Tibial artery (tissue), 4 donors: ENCODE measurements at regions not wholly inside any gene's neighbourhood (a gene's known extent, or its start where the extent isn't known, plus 50 kb on each side); places are given as distances from the start of the nearest gene placed in this dataset.

Source experiments
- DNase-seq, 2 donors: peaks; one replicate each; pipeline ENCODE4 v3.0.0-alpha.2; 2019
- H3K27ac ChIP-seq, 2 donors: fragments of 200-600 bp; sonication (generic) in 1 of 2; 1 replicate in 1 of 2; 2 replicates in 1 of 2; pipeline ENCODE4 v1.5.1; 2018 to 2019; ENCODE audit warnings: mild to moderate bottlenecking in 1 of 2
- H3K27me3 ChIP-seq, 2 donors: fragments of 200-600 bp; sonication (generic) in 1 of 2; one replicate each; pipeline versions ENCODE4 v1.5.1 to v1.6.0; 2016 to 2019
- H3K36me3 ChIP-seq, 3 donors: fragments of 200-600 bp; sonication (generic) in 2 of 3; one replicate each; pipeline ENCODE4 v1.5.1; 2016 to 2019; ENCODE audit warnings: mild to moderate bottlenecking in 2 of 3
- H3K4me1 ChIP-seq, 4 donors: fragments of 200-600 bp; sonication (generic) in 2 of 4; 1 replicate in 3 of 4; 2 replicates in 1 of 4; pipeline ENCODE4 v1.5.1; 2016 to 2019
- H3K4me3 ChIP-seq, 2 donors: fragments of 200-600 bp; sonication (generic) in 1 of 2; 1 replicate in 1 of 2; 2 replicates in 1 of 2; pipeline ENCODE4 v1.5.1; 2018 to 2019; ENCODE audit warnings: mild to moderate bottlenecking in 2 of 2
- H3K9me3 ChIP-seq, 3 donors: fragments of 200-600 bp; sonication (generic) in 1 of 3; one replicate each; pipeline ENCODE4 v1.5.1; 2016 to 2019
- intact Hi-C: fragments of 100-400 bp; cut with DNase I; formaldehyde crosslinking; loops from one replicate; pipeline ENCODE4 v1.15.0; 2023; ENCODE audit warnings: low total_unique reads
- TF ChIP-seq, protein P1 (sequence below), 2 experiments: fragments of 200-600 bp in 1 of 2; fragments of 450-650 bp in 1 of 2; IDR thresholded peaks; one replicate each; pipeline ENCODE4 v1.5.1; 2017 to 2019; ENCODE audit warnings: antibody characterized with exemption in 2 of 2, mild to moderate bottlenecking in 1 of 2, moderate library complexity in 1 of 2

DNA sequence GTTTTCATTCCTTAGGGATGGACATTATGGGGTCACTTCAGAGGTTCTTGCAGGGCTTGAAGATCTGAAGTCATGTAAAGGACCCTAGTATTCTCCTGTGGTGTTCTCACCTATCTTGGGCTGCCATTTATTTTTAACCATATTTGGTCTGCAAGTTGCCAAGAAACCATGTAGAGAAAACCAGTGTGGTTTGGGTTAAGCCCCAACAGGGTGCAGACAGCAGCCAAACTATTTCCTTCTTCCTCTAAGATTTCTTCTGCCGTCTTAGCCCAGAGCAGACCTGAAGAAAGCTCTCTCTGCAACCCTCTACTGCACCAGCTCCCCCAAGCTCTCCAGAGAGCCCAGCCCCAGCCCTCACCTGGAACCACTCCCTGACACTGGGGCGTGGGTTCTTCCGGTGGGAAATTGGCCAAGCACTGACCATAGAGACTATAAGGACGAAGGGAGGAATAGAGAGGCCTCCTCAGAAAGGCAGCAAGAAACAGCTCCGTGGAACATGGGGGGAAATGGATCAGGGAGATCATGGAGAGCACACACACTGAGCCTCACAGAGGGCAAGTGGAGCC is 136.6 kb downstream of the SYF2 start:
- H3K27ac ChIP-seq: no peak overlapping the region
- no peaks in the 10 kb centered on the region for H3K4me1 ChIP-seq
- DNase-seq: no peak
- intact Hi-C loops: no loop called here
- H3K4me3 ChIP-seq: no peak overlapping the region
- H3K27me3 ChIP-seq: peaks cover 0 to 29% of the 10 kb centered on the region in 2 donors
- TF ChIP-seq, protein P1, sequence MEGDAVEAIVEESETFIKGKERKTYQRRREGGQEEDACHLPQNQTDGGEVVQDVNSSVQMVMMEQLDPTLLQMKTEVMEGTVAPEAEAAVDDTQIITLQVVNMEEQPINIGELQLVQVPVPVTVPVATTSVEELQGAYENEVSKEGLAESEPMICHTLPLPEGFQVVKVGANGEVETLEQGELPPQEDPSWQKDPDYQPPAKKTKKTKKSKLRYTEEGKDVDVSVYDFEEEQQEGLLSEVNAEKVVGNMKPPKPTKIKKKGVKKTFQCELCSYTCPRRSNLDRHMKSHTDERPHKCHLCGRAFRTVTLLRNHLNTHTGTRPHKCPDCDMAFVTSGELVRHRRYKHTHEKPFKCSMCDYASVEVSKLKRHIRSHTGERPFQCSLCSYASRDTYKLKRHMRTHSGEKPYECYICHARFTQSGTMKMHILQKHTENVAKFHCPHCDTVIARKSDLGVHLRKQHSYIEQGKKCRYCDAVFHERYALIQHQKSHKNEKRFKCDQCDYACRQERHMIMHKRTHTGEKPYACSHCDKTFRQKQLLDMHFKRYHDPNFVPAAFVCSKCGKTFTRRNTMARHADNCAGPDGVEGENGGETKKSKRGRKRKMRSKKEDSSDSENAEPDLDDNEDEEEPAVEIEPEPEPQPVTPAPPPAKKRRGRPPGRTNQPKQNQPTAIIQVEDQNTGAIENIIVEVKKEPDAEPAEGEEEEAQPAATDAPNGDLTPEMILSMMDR (IDR thresholded peaks at IDR 0.05): no peak
- H3K36me3 ChIP-seq: no peaks in the 10 kb centered on the region
- no peaks in the 10 kb centered on the region for H3K9me3 ChIP-seq

DNA sequence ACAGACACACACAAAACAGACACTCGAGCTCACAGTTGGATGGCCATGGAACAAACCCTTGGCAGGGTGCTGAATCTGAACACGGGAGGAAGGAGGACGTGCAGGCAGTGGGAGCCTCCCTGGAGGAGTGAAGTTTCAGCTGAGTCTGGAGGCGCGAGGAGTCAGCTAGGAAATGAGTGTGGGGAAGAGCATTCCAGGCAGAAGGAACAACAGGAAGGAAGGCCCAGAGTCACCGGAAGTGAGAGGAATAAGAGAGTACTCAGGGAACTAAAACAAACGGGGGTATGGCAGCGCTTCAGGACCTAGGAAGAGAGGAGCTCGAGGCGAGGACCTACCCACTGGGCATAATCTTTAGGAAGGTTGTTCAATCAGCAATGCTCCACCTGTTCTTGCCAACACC is 137.3 kb downstream of the SYF2 start:
- intact Hi-C loops: no loop called here
- TF ChIP-seq, protein P1 (IDR thresholded peaks at IDR 0.05): no peak
- no peak for DNase-seq
- H3K27ac ChIP-seq: no peak overlapping the region
- H3K4me1 ChIP-seq: no peaks in the 10 kb centered on the region
- no peaks in the 10 kb centered on the region for H3K9me3 ChIP-seq
- no peaks in the 10 kb centered on the region for H3K36me3 ChIP-seq
- no peak overlapping the region for H3K4me3 ChIP-seq
- peaks cover 0 to 28% of the 10 kb centered on the region in 2 donors for H3K27me3 ChIP-seq

DNA sequence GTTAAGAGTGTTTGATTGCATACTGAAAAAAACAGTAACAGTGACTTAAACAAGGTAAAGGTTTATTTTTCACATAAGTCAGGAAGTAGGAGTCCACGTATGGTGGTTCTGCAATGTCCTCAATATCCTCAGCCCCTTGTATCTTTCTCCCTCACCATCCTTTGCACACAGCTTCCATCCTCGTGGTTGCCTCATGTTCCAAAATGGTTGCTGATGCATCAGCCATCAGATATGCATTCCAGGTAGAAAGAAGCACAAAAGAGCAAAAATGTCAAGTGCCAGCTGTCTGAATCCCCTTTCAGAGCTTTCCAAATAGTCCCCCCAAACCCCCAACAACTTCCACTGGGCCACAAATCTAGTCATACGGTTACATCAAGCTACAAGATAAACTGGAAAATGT is 138.1 kb downstream of the SYF2 start:
- TF ChIP-seq, protein P1 (IDR thresholded peaks at IDR 0.05): no peak
- H3K4me3 ChIP-seq: no peak overlapping the region
- no peak overlapping the region for H3K27ac ChIP-seq
- intact Hi-C loops: no loop called here
- H3K9me3 ChIP-seq: no peaks in the 10 kb centered on the region
- no peaks in the 10 kb centered on the region for H3K4me1 ChIP-seq
- no peak for DNase-seq
- no peaks in the 10 kb centered on the region for H3K36me3 ChIP-seq
- peaks cover 0 to 36% of the 10 kb centered on the region in 2 donors for H3K27me3 ChIP-seq

DNA sequence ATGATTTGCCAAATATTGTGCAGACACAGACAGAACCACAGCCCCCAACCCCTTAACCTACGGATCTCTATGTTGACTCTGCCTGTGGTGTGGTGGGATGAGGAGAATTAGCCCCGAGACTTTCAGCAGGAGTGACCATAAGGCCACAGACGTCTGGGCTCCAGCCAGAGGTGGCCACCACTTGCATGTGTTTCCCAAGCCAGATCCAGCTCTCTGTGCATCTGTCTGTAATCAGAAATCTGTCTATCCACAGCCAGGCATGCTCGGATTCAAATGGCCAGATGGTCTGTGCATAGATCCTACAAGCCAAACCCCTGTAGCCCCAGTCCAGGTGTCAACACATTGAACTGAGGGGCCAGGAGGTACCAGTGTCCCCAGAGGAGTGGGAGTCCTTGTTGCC is 140.6 kb downstream of the SYF2 start:
- Histone ChIP-seq H3K9me3 (no peaks in the 10 kb centered on the region), H3K27me3 (peaks cover 0 to 61% of the 10 kb centered on the region in 2 donors)
- intact Hi-C loops: no loop called here

DNA sequence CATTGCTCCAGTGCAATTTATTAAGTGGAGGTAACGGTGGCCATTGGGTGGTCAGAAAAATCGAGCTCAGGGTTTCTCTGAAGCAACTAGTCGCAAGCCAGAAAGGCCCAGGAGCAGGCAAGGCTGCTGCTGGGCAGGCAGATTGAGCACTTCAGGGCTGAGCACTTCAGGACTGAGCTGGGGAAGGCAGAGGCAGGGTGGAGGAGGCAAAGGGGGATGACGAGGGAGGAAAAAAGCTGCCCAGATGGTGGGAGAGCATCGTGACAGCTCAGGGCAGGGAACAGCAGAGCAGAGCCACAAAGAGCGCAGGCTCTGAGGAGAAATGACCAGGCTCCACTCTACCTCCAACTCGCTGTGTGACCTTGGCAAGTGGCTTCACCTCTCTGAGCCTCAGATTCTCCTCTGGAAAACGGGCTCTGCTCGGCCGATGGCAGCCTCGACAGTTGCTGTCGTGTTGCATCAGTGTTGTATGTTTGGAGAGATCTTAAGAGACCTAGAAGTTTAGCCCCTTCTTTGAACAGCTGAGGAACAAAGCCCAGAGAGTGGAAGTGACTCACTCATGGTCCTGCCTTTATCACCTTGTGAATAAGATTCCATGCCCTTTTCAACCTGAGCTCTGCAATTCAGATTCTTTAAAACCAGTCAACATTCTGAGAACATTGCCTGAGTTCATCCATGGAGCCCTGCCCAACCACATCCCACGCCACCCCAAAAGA is 141.4 kb downstream of the SYF2 start:
- no peak for DNase-seq
- Histone ChIP-seq H3K27me3 (peaks cover 0 to 61% of the 10 kb centered on the region in 2 donors), H3K9me3 (no peaks in the 10 kb centered on the region), H3K36me3 (no peaks in the 10 kb centered on the region), H3K27ac (no peak overlapping the region), H3K4me1 (no peaks in the 10 kb centered on the region), H3K4me3 (no peak overlapping the region)
- TF ChIP-seq, protein P1 (IDR thresholded peaks at IDR 0.05): no peak
- intact Hi-C loops: no loop called here

More for the DNA sequence above, 140.6 kb downstream of the SYF2 start:
- Histone ChIP-seq H3K36me3 (no peaks in the 10 kb centered on the region), H3K4me3 (no peak overlapping the region), H3K27ac (no peak overlapping the region), H3K4me1 (no peaks in the 10 kb centered on the region)
- TF ChIP-seq, protein P1 (IDR thresholded peaks at IDR 0.05): no peak
- no peak for DNase-seq
